Endothelial cell of umbilical vein (primary cell): ENCODE measurements at regions not wholly inside any gene's neighbourhood (a gene's known extent, or its start where the extent isn't known, plus 50 kb on each side); places are given as distances from the start of the nearest gene placed in this dataset.

ENCODE experiments used
- BruUV-seq: library from RNA; stranded (reverse); fragments of 400-500 nt; replicated peaks from 2 replicates; lab custom pipeline; 2021; lab: Mats Ljungman, UMichigan
- CTCF ChIA-PET: fragments of 300-600, 350-600 bp; sonication (Branson Sonifier 250); formaldehyde crosslinking; loops from one replicate; lab custom pipeline; 2021; ENCODE audit warnings: antibody characterized with exemption, inconsistent platforms; lab: Charles Lee
- POLR2A ChIA-PET: fragments of 300-600, 350-600 bp; sonication (Branson Sonifier 250); formaldehyde crosslinking; loops from one replicate; lab custom pipeline; 2021; ENCODE audit warnings: antibody characterized with exemption, inconsistent platforms; lab: Charles Lee
- DNase-seq: peaks from one replicate; pipeline ENCODE4 v3.0.0-alpha.2; 2011; ENCODE audit warnings: low read depth, low spot score
- FAIRE-seq: peaks from 2 replicates; lab custom pipeline; 2011; peaks lifted over from hg19 to GRCh38; lab: Jason Lieb, UNC
- H2AFZ ChIP-seq: 2 replicates; pipeline ENCODE4 v1.6.0; 2012; ENCODE audit warnings: low read depth, low read length, control low read depth, inconsistent platforms
- H3K27ac ChIP-seq: 2 replicates; pipeline ENCODE4 v1.5.1; 2011; ENCODE audit warnings: low read depth, mild to moderate bottlenecking, control low read depth, low read length, moderate library complexity; ENCODE audit not compliant: insufficient read depth
- H3K27me3 ChIP-seq, 2 experiments: 2 replicates each; pipeline versions ENCODE4 v1.6.0 to v1.6.1; 2011; ENCODE audit warnings: low read length in 2 of 2, mixed read lengths in 1 of 2; ENCODE audit not compliant: control insufficient read depth in 2 of 2, insufficient read depth in 2 of 2
- H3K36me3 ChIP-seq, 2 experiments: 2 replicates in 1 of 2; 3 replicates in 1 of 2; pipeline ENCODE4 v1.5.1; 2011; ENCODE audit warnings: low read length in 2 of 2, mild to moderate bottlenecking in 1 of 2, moderate library complexity in 1 of 2; ENCODE audit not compliant: control insufficient read depth in 2 of 2, insufficient read depth in 2 of 2; ENCODE audit errors: extremely low read depth in 1 of 2
- H3K4me1 ChIP-seq: 3 replicates; pipeline ENCODE4 v1.5.1; 2011; ENCODE audit warnings: mild to moderate bottlenecking, low read length; ENCODE audit not compliant: control insufficient read depth, insufficient read depth; ENCODE audit errors: extremely low read depth
- H3K4me2 ChIP-seq: 2 replicates; pipeline ENCODE4 v1.6.1; 2011; ENCODE audit warnings: low read length, control low read depth, mixed read lengths; ENCODE audit not compliant: insufficient read depth
- H3K4me3 ChIP-seq, 3 experiments: fragments of 200-600 bp in 1 of 3; sonication (generic), shearing (Covaris generic) in 1 of 3; replicated peaks in 1 of 3; 2 replicates each; pipeline ENCODE4 v1.5.1; 2011 to 2016; ENCODE audit warnings: control low read depth in 3 of 3, low read length in 3 of 3, mild to moderate bottlenecking in 2 of 3, inconsistent platforms in 1 of 3, low read depth in 1 of 3, moderate library complexity in 1 of 3; ENCODE audit not compliant: insufficient read depth in 1 of 3
- H3K79me2 ChIP-seq: 2 replicates; pipeline ENCODE4 v1.6.0; 2012; ENCODE audit warnings: low read length, inconsistent platforms; ENCODE audit not compliant: control insufficient read depth, insufficient read depth
- H3K9ac ChIP-seq: replicated peaks from 2 replicates; pipeline ENCODE3; 2011; ENCODE audit warnings: low read length, control low read depth; ENCODE audit not compliant: insufficient read depth; ENCODE audit errors: extremely low read depth
- H3K9me1 ChIP-seq: replicated peaks from 3 replicates; pipeline ENCODE4 v1.6.0; 2011; ENCODE audit warnings: mild to moderate bottlenecking, low read length; ENCODE audit not compliant: control insufficient read depth, insufficient read depth; ENCODE audit errors: extremely low read depth
- H3K9me3 ChIP-seq: replicated peaks from 2 replicates; pipeline ENCODE4 v1.5.1; 2012; ENCODE audit warnings: low read length, inconsistent platforms; ENCODE audit not compliant: control insufficient read depth, insufficient read depth
- H4K20me1 ChIP-seq: replicated peaks from 2 replicates; pipeline ENCODE3; 2011; ENCODE audit warnings: mild to moderate bottlenecking, low read length; ENCODE audit not compliant: control insufficient read depth, insufficient read depth; ENCODE audit errors: extremely low read depth
- JUN ChIP-seq: IDR thresholded peaks from 2 replicates; pipeline ENCODE4 v1.6.1; 2011; ENCODE audit warnings: borderline replicate concordance, low read depth; ENCODE audit not compliant: insufficient read length, insufficient read depth
- POLR2A ChIP-seq: IDR thresholded peaks from 2 replicates; pipeline ENCODE4 v1.6.1; 2012; ENCODE audit warnings: low read depth, mild to moderate bottlenecking, control low read depth, low read length
- POLR2AphosphoS5 ChIP-seq: IDR thresholded peaks from 2 replicates; pipeline ENCODE4 v1.6.1; 2012; ENCODE audit warnings: low read depth, mild to moderate bottlenecking, control low read depth, low read length, moderate library complexity; ENCODE audit not compliant: insufficient read depth
- dilution Hi-C: fragments of 300-500 bp; cut with MboI; formaldehyde crosslinking; loops from one replicate; pipeline ENCODE4 v1.15.0; 2019; ENCODE audit warnings: low sequenced_read_pairs; ENCODE audit not compliant: extremely low pct_ligation_motif_present
- intact Hi-C: fragments of 100-400 bp; cut with micrococcal nuclease; formaldehyde crosslinking; loops from one replicate; pipeline ENCODE4 v1.10.0; 2022
- TF ChIP-seq, protein P1 (sequence below), 2 donors: IDR thresholded peaks; 1 replicate in 1 of 2; 2 replicates in 1 of 2; pipeline ENCODE4 v1.5.1; 2011; ENCODE audit warnings: low read length in 2 of 2, mild to moderate bottlenecking in 2 of 2, moderate library complexity in 2 of 2, control low read depth in 1 of 2, inconsistent platforms in 1 of 2, low read depth in 1 of 2; ENCODE audit not compliant: insufficient read depth in 1 of 2; ENCODE audit errors: extremely low read depth in 1 of 2
- TF ChIP-seq, protein P2 (sequence below): IDR thresholded peaks from 2 replicates; pipeline ENCODE4 v1.6.1; 2011; ENCODE audit not compliant: insufficient read depth, insufficient read length

DNA sequence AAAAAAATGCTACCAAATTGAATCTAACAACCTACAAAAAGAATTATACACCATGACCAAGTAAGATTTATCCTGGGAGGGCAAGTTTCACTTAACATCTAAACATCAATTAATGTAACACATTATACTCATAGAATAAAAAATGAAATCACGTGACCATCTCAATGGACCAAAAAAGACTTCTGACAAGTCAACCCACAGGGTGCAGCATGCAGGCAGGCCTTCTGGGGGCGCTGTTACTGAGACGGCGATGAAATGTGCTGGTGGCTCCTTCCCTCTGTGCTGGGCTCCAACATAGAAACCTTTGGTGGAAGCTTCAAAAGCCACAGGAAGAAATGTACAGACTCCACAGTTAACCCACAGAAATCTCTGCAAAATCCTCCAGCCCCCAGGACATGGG is 103.1 kb downstream of the INHBA start:
- no peak for TF ChIP-seq JUN
- TF ChIP-seq, protein P1, sequence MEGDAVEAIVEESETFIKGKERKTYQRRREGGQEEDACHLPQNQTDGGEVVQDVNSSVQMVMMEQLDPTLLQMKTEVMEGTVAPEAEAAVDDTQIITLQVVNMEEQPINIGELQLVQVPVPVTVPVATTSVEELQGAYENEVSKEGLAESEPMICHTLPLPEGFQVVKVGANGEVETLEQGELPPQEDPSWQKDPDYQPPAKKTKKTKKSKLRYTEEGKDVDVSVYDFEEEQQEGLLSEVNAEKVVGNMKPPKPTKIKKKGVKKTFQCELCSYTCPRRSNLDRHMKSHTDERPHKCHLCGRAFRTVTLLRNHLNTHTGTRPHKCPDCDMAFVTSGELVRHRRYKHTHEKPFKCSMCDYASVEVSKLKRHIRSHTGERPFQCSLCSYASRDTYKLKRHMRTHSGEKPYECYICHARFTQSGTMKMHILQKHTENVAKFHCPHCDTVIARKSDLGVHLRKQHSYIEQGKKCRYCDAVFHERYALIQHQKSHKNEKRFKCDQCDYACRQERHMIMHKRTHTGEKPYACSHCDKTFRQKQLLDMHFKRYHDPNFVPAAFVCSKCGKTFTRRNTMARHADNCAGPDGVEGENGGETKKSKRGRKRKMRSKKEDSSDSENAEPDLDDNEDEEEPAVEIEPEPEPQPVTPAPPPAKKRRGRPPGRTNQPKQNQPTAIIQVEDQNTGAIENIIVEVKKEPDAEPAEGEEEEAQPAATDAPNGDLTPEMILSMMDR (IDR thresholded peaks at IDR 0.05; ENCODE audit: extremely low read depth in 1 of 2, insufficient read depth in 1 of 2, low read depth in 1 of 2, low read length in 2 of 2) = peak; percentile 16 to 24
- CTCF ChIA-PET = no interaction called here
- Histone ChIP-seq H2AFZ (no peak overlapping the region), H3K4me2 (no peak overlapping the region), H3K36me3 (no peaks in the 10 kb centered on the region), H3K9ac (no peak overlapping the region), H3K9me1 (no peaks in the 10 kb centered on the region), H3K27me3 (no peaks in the 10 kb centered on the region), H3K9me3 (no peaks in the 10 kb centered on the region), H3K27ac (no peak overlapping the region), H3K4me1 (no peaks in the 10 kb centered on the region), H4K20me1 (no peaks in the 10 kb centered on the region), H3K4me3 (no peak overlapping the region), H3K79me2 (no peaks in the 10 kb centered on the region)
- dilution Hi-C loops (no loop called here), intact Hi-C loops (loop anchor here (5.0 kb wide), 1 partner anchor 33 kb away; no protein-coding TSS in a partner anchor)
- DNase-seq (no peak), FAIRE-seq (no peak)
- POLR2A ChIA-PET = no interaction called here
- no TSS peak for BruUV-seq

DNA sequence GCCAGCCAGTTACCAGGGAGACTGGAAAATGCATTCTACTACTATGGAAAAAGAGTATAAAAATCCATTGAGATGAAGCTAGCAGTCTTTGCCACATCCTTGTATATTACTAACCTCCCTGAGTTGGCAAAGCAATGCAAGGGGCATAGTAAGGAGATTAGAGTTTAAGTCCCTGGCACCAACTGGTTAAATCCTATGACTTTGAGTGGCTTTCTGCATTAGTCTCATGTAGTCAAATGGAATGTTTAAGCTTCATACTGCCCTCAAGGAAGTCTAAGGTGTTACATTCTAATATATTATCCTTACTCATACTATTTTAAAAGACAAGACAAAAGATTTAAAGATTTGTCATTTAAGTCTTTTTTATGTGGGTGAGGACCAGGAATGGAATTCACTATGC is 110.1 kb downstream of the INHBA start:
- Histone ChIP-seq H3K79me2 (no peaks in the 10 kb centered on the region), H2AFZ (no peak overlapping the region), H3K4me2 (no peak overlapping the region), H3K4me1 (no peaks in the 10 kb centered on the region), H3K9ac (no peak overlapping the region), H3K36me3 (no peaks in the 10 kb centered on the region), H3K27me3 (no peaks in the 10 kb centered on the region), H3K27ac (no peak overlapping the region), H3K9me1 (no peaks in the 10 kb centered on the region), H4K20me1 (no peaks in the 10 kb centered on the region), H3K4me3 (no peak overlapping the region), H3K9me3 (no peaks in the 10 kb centered on the region)
- ChIA-PET POLR2A (no interaction called here), CTCF (interaction anchor here (1.4 kb wide), 2 partner anchors 11 to 13 kb away, joined by 3 read pairs; no protein-coding TSS in a partner anchor)
- no peak for DNase-seq
- dilution Hi-C loops = no loop called here
- BruUV-seq = no TSS peak
- no peak for TF ChIP-seq POLR2A
- no peak for TF ChIP-seq POLR2AphosphoS5
- TF ChIP-seq, protein P2, sequence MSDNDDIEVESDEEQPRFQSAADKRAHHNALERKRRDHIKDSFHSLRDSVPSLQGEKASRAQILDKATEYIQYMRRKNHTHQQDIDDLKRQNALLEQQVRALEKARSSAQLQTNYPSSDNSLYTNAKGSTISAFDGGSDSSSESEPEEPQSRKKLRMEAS = no peak
- TF ChIP-seq, protein P1 (IDR thresholded peaks at IDR 0.05; ENCODE audit: extremely low read depth in 1 of 2, insufficient read depth in 1 of 2, low read depth in 1 of 2, low read length in 2 of 2) = no peak
- FAIRE-seq = no peak
- intact Hi-C loops = no loop called here
